Caki2 (cell line): ENCODE measurements at regions not wholly inside any gene's neighbourhood (a gene's known extent, or its start where the extent isn't known, plus 50 kb on each side); places are given as distances from the start of the nearest gene placed in this dataset.

Source experiments
- DNase-seq: peaks from one replicate; pipeline ENCODE4 v3.0.0-alpha.2; 2015; ENCODE audit warnings: low read depth
- in situ Hi-C: cut with HindIII; loops from 2 replicates; pipeline ENCODE4 v1.10.0; 2016; ENCODE audit warnings: low sequenced_read_pairs, low pct_unique_long_range_greater_than_20kb, mixed read lengths

DNA sequence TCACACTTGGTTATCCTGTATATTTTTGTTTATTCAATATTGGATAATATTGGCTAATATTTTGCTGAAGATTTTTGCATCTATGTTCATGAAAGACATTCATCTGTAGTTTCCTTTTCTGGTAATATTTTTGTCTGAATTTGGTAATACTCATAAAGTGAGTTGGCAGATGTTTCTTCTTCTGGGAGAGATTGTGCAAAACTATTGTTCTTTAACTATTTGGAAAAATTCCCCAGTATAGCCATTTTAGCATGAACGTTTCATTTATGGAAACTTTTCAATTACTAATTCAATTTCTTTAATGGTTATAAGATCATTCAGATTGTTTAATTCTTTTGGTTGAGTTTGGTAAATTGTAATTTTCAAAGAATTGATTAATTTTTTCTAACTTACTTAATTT, 560.8 kb upstream of the FZD8 start:
- DNase-seq, result no peak
- in situ Hi-C loops, result no loop called here

DNA sequence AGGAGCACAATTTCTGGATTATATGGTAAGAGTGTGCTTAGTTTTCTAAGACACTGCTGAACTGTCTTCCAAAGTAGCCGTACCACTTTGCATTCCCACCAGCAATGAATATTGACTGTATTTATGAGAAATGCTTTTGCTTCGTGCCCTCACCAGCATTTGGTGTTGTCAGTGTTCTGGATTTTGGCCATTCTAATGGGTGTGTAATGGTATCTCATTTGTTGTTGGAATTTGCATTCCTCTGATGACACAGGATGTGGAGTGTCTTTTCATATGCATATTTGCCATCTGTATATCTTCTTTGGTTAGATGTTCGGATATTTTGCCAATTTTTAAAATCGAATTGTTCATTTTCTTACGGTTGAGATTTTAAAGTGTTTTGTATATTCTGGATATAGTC, 558.5 kb upstream of the FZD8 start:
- DNase-seq, result no peak
- in situ Hi-C loops, result no loop called here

- in situ Hi-C loops, result no loop called here
- DNase-seq, result no peak
These were observed 556.2 kb upstream of the FZD8 start for GRCh38 chr10:36198322-36198721.

- in situ Hi-C loops, result no loop called here
- no peak for DNase-seq
These were observed 553.3 kb upstream of the FZD8 start for GRCh38 chr10:36195364-36195763.

GRCh38 chr10:36194276-36194675, 552.2 kb upstream of the FZD8 start:
- DNase-seq, result no peak
- in situ Hi-C loops, result no loop called here

GRCh38 chr10:36191009-36191408, 548.9 kb upstream of the FZD8 start:
- DNase-seq, result no peak
- in situ Hi-C loops, result no loop called here

GRCh38 chr10:36188461-36188860, 546.4 kb upstream of the FZD8 start:
- no peak for DNase-seq
- in situ Hi-C loops, result no loop called here

DNA sequence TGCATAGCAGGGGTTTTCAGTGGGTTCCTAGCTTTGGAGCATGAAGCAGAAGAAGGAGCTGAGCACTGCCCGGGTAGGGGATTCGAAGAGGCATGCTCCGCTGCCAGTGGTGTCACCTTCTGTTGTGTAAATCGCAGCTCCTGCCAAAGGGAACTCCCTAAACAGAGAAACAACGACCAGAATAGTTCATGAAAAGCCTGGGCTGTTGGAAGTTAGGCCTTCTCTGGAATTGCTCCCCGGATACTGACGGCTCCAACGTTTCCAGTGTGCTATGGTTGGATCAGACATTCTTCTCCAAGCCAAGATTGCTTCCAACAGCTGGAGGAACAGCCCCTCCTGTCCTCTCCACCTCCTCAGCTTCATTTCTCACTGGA, 546.0 kb upstream of the FZD8 start:
- in situ Hi-C loops, result no loop called here
- no peak for DNase-seq

DNA sequence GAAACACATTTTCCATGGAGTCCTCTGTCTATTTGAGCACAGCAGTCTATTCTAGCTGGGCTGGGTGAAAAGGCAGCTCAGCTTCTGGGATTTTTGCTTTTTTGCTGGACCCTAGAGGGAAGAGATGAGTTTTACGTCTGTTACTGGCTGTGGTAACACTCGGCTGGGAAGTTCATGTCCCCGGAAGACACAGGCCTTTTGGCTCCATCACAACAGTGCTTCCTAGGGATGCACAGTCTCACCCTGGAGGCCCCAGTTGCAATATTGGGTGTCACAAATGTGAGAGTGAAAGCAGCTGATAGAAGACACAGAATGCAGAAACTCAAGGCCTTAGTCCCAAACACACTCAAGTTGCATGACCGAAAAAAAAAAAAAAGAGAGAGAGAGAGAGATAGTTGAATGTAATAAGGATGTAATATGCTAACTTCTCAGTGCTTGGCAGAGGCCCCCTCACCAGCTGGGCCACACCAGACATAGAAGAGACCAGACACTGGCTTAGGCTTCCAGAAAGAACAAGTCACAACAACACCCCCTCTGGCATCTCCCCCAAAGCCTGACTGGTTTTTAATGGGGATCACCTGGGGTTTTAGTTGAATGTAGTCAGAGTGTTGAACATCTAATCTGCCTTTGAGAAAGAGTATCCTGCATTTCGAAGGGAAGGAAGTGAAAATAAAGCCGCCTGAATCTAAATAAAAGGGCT, 545.4 kb upstream of the FZD8 start:
- in situ Hi-C loops, result no loop called here

GRCh38 chr10:36185097-36185496, 543.0 kb upstream of the FZD8 start:
- in situ Hi-C loops, result no loop called here

More for the DNA sequence above, 545.4 kb upstream of the FZD8 start:
- DNase-seq, result no peak

GRCh38 chr10:36183726-36184125, 541.6 kb upstream of the FZD8 start:
- in situ Hi-C loops, result no loop called here

More at GRCh38 chr10:36185097-36185496, 543.0 kb upstream of the FZD8 start:
- no peak for DNase-seq

DNA sequence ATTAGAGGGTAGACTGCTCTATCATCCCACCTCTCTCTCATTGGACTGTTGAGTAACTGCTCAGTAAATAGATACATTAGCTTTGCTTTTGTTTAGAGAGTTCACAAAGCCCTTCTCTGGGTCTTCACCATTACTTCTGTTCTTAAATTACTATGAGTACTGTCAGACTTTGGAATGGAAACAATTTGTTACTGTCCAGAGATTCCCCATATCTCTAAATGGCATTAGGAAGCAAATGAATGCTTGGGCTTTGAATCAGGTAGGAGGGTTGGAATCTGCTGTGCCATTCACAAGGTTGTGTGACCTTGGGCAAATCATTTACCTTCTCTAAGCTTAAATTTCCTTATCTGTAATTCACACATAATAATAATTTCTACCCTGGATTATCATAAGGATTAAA, 541.0 kb upstream of the FZD8 start:
- in situ Hi-C loops, result no loop called here
- no peak for DNase-seq

More at GRCh38 chr10:36183726-36184125, 541.6 kb upstream of the FZD8 start:
- DNase-seq, result no peak

DNA sequence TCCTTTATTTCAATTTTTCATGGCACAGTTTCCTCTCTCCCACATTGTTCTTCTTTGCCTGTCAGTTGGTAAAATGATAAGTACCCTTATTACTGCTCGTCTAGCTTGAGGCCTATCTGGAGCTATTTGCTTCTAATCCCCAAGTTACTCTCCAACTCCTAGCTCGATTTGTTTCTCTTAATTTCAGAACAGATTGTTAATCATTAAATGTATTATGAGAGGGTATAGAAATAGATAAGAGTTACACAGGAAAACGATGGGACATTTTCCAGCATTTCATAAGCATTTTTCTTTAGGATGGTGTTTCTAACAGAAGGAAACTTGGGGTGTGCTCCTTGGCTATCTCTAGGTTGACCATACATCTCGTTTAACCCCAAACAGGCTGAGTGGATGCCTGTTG, 540.5 kb upstream of the FZD8 start:
- no peak for DNase-seq
- in situ Hi-C loops, result no loop called here

GRCh38 chr10:36182179-36182566, 540.1 kb upstream of the FZD8 start:
- no peak for DNase-seq
- in situ Hi-C loops, result no loop called here

DNA sequence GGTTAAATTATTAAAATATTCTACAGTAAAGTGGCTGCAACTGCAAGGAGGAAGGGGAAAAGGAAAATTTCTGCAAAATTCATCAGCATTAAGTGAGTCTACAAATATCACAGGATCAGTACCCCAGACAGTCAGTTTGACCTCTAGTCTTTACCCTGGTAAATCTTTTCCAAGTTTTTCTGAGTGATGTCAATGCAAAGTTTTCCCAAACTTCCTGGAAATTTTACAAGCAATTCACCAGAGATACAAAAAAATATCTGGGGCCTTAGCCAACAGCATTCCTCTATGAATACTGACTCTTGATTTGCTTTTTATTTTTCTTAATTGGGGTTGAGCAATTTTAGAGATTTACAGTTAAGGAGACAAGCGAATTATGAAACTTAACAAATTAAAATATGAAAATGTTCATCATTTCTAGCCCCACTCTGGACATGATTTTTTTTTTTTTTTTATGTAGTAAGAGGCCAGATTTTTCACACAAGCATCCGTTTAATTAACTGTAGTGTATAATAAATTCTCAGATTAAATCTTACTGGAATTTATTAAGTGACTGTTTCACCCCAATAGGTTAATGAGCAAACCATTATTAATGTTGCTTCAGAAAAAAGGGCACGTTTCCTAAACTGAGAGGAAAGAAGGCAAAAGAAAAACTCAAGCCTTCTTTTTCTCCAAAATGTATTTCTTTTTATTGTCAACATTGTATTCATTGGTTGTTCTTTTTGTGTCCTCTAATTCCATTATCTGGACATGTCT, 539.5 kb upstream of the FZD8 start:
- no peak for DNase-seq
- in situ Hi-C loops, result no loop called here

DNA sequence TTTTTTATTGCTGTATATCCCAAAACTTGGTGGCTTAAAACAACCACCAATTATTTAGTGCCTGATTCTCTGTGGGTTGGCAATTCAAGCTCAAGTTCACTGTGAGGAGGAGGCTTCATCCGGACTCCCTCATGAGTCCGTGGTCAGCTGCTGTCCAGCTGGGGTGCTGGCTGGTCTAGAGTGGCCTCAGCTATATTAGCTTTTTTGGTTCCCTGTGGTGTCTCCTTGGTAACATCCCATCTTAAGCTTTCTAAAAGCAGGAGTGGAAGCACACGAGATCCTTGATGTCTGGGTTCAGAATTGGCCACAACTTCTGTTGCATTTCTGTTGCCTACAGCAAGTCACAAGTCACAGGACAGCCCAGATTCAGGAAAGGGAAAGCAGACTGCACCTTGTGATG, 536.5 kb upstream of the FZD8 start:
- in situ Hi-C loops, result no loop called here
- DNase-seq, result no peak

DNA sequence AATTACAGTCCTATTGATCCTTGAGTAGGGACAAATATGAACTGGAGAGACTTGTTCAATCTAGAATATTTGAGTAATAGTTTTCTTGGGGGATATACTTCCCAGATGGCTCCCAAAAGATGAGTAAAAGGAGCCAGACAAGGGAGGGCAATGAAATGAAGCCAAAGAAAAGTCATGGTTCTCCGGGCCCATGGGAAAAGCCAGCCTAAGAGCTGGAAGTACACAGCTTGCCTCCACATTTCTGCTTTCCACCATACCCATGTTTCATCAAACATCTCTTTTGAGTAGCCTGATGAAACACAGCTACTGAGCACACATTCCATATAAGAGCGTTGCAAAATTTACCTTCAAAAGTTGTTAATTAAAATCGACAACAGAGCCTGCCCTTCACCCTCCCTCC, 535.0 kb upstream of the FZD8 start:
- in situ Hi-C loops, result no loop called here

GRCh38 chr10:36175954-36176353, 533.9 kb upstream of the FZD8 start:
- in situ Hi-C loops, result no loop called here
- DNase-seq, result no peak

More for the DNA sequence above, 535.0 kb upstream of the FZD8 start:
- DNase-seq, result no peak

GRCh38 chr10:36173364-36173763, 531.3 kb upstream of the FZD8 start:
- in situ Hi-C loops, result no loop called here
- DNase-seq, result no peak
